SK-N-SH treated with all-trans-retinoic acid at 6 μM for 48 hours (cell line): ENCODE measurements at regions not wholly inside any gene's neighbourhood (a gene's known extent, or its start where the extent isn't known, plus 50 kb on each side); places are given as distances from the start of the nearest gene placed in this dataset.

ENCODE experiments used
- ATAC-seq: fragments of 200-7000 bp; cut with Tn5 transposase; 3 replicates; pipeline ENCODE4 v1.9.1; 2020; ENCODE audit warnings: mild to moderate bottlenecking, moderate library complexity
- ARNTL ChIP-seq: fragments of 450-650 bp; formaldehyde crosslinking; IDR thresholded peaks from 2 replicates; pipeline ENCODE4 v1.5.0; 2020; ENCODE audit warnings: low read depth, mild to moderate bottlenecking, moderate library complexity, borderline replicate concordance
- BACH2 ChIP-seq: fragments of 250-450 bp; sonication (Bioruptor Pico); IDR thresholded peaks from 2 replicates; pipeline ENCODE4 v1.9.0; 2021; ENCODE audit warnings: mild to moderate bottlenecking, borderline replicate concordance
- CREB5 ChIP-seq: fragments of 250-450 bp; sonication (Bioruptor Pico); IDR thresholded peaks from 2 replicates; pipeline ENCODE4 v1.5.1; 2020; ENCODE audit warnings: low read depth, mild to moderate bottlenecking, moderate library complexity
- CSDC2 ChIP-seq: fragments of 250-450 bp; sonication (Bioruptor Pico); IDR thresholded peaks from 2 replicates; pipeline ENCODE4 v1.5.0; 2020; ENCODE audit warnings: mild to moderate bottlenecking, moderate library complexity
- ESRRG ChIP-seq: fragments of 250-450 bp; sonication (Bioruptor Pico); IDR thresholded peaks from 2 replicates; pipeline ENCODE4 v1.6.1; 2021; ENCODE audit warnings: mild to moderate bottlenecking
- GLIS3 ChIP-seq: fragments of 250-450 bp; sonication (Bioruptor Pico); IDR thresholded peaks from 2 replicates; pipeline ENCODE4 v1.5.0; 2020; ENCODE audit warnings: mild to moderate bottlenecking, moderate library complexity
- ISL1 ChIP-seq: fragments of 250-450 bp; sonication (Bioruptor Pico); IDR thresholded peaks from 2 replicates; pipeline ENCODE4 v2.1.2; 2022; ENCODE audit warnings: mild to moderate bottlenecking, moderate library complexity
- OSR1 ChIP-seq: fragments of 250-450 bp; sonication (Bioruptor Pico); IDR thresholded peaks from 2 replicates; pipeline ENCODE4 v1.8.0; 2022; ENCODE audit warnings: moderate library complexity, mild to moderate bottlenecking, inconsistent platforms
- POU6F1 ChIP-seq: fragments of 250-450 bp; sonication (Bioruptor Pico); IDR thresholded peaks from 2 replicates; pipeline ENCODE4 v1.8.0; 2021; ENCODE audit warnings: low read depth, mild to moderate bottlenecking, moderate library complexity, borderline replicate concordance
- PPARA ChIP-seq: fragments of 250-450 bp; sonication (Bioruptor Pico); IDR thresholded peaks from 2 replicates; pipeline ENCODE4 v1.5.0; 2020; ENCODE audit warnings: mild to moderate bottlenecking, borderline replicate concordance
- RARB ChIP-seq: fragments of 250-450 bp; sonication (Bioruptor Pico); IDR thresholded peaks from 2 replicates; pipeline ENCODE4 v1.8.0; 2021; ENCODE audit warnings: mild to moderate bottlenecking, moderate library complexity
- SNAI2 ChIP-seq: fragments of 250-450 bp; sonication (Bioruptor Pico); IDR thresholded peaks from 2 replicates; pipeline ENCODE4 v1.5.0; 2020; ENCODE audit warnings: mild to moderate bottlenecking, moderate library complexity
- TCF4 ChIP-seq: fragments of 250-450 bp; sonication (Bioruptor Pico); IDR thresholded peaks from 2 replicates; pipeline ENCODE4 v1.8.0; 2021; ENCODE audit warnings: mild to moderate bottlenecking, moderate library complexity, borderline replicate concordance
- TOX ChIP-seq: fragments of 250-450 bp; sonication (Bioruptor Pico); IDR thresholded peaks from 2 replicates; pipeline ENCODE4 v1.8.0; 2021; ENCODE audit warnings: mild to moderate bottlenecking, moderate library complexity, borderline replicate concordance
- TSHZ2 ChIP-seq: fragments of 250-450 bp; sonication (Bioruptor Pico); IDR thresholded peaks from 2 replicates; pipeline ENCODE4 v1.5.0; 2020; ENCODE audit warnings: mild to moderate bottlenecking, moderate library complexity
- ZC3H10 ChIP-seq: fragments of 250-450 bp; sonication (Bioruptor Pico); IDR thresholded peaks from 2 replicates; pipeline ENCODE4 v1.5.1; 2021; ENCODE audit warnings: mild to moderate bottlenecking, moderate library complexity
- ZFP3 ChIP-seq: fragments of 250-450 bp; sonication (Bioruptor Pico); IDR thresholded peaks from 2 replicates; pipeline ENCODE4 v1.5.0; 2020; ENCODE audit warnings: mild to moderate bottlenecking, moderate library complexity
- ZFP30 ChIP-seq: fragments of 450-650 bp; formaldehyde crosslinking; IDR thresholded peaks from 2 replicates; pipeline ENCODE4 v1.5.0; 2022; ENCODE audit warnings: mild to moderate bottlenecking, moderate library complexity
- ZNF565 ChIP-seq: fragments of 450-650 bp; formaldehyde crosslinking; conservative IDR thresholded peaks from 2 replicates; pipeline ENCODE4 v1.5.0; 2020; ENCODE audit warnings: low read depth, mild to moderate bottlenecking, moderate library complexity
- ZNF70 ChIP-seq: fragments of 450-650 bp; formaldehyde crosslinking; IDR thresholded peaks from 2 replicates; pipeline ENCODE4 v1.5.0; 2020; ENCODE audit warnings: mild to moderate bottlenecking, moderate library complexity
- ZNF8 ChIP-seq: fragments of 450-650 bp; formaldehyde crosslinking; IDR thresholded peaks from 2 replicates; pipeline ENCODE4 v1.5.0; 2020; ENCODE audit warnings: mild to moderate bottlenecking, moderate library complexity
- TF ChIP-seq, protein P1 (sequence below): fragments of 250-450 bp; sonication (Bioruptor Pico); IDR thresholded peaks from 2 replicates; pipeline ENCODE4 v1.8.0; 2020; ENCODE audit warnings: mild to moderate bottlenecking, moderate library complexity, borderline replicate concordance
- TF ChIP-seq, protein P2 (sequence below): fragments of 250-450 bp; sonication (Bioruptor Pico); IDR thresholded peaks from 2 replicates; pipeline ENCODE4 v1.5.1; 2021; ENCODE audit warnings: mild to moderate bottlenecking, moderate library complexity

DNA sequence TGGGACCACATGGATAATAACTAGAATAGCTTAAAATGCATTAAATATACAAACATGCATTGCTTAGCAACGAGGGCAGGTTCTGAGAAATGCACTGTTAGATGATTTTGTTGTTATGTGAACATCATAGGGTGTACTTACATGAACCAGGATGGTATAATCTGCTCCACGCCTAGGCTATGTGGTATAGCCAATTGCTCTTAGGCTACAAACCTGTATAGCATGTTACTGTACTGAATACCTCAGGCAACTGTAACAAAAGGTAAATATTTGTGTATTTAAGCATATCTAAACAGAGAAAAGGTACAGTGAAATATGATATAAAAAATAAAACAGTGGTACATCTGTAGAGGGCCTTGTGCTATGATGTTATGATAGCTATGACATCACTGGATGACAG lies 169.2 kb upstream of the IL15 start (continued):
- TF ChIP-seq, protein P1, sequence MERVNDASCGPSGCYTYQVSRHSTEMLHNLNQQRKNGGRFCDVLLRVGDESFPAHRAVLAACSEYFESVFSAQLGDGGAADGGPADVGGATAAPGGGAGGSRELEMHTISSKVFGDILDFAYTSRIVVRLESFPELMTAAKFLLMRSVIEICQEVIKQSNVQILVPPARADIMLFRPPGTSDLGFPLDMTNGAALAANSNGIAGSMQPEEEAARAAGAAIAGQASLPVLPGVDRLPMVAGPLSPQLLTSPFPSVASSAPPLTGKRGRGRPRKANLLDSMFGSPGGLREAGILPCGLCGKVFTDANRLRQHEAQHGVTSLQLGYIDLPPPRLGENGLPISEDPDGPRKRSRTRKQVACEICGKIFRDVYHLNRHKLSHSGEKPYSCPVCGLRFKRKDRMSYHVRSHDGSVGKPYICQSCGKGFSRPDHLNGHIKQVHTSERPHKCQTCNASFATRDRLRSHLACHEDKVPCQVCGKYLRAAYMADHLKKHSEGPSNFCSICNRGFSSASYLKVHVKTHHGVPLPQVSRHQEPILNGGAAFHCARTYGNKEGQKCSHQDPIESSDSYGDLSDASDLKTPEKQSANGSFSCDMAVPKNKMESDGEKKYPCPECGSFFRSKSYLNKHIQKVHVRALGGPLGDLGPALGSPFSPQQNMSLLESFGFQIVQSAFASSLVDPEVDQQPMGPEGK = no peak

DNA sequence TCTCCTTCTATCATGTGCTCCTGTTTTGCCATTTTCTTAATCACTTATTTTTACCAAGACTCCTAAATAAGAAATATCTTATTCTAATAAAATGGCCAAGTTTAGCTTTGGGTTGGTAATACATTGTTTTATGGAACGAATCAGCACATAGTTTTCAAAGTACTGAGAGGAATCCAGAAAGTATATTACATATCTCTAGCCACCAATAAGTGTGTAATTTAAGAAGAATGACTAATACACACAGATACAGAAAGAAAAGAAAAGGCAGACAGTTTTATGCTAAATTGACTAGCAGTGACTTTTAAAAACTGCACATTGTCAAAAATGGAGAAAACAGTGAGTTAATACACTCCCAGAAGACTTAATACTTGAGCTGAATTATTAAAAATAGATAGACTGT lies 167.0 kb upstream of the IL15 start:
- no peak for ATAC-seq
- TF ChIP-seq TOX (CRISPR knock-in tag) = peak; percentile 15; the same call in 1 of the 2 replicates
- TF ChIP-seq ZFP3 (CRISPR knock-in tag) = no peak
- TF ChIP-seq ESRRG = no peak
- no peak for TF ChIP-seq CSDC2

DNA sequence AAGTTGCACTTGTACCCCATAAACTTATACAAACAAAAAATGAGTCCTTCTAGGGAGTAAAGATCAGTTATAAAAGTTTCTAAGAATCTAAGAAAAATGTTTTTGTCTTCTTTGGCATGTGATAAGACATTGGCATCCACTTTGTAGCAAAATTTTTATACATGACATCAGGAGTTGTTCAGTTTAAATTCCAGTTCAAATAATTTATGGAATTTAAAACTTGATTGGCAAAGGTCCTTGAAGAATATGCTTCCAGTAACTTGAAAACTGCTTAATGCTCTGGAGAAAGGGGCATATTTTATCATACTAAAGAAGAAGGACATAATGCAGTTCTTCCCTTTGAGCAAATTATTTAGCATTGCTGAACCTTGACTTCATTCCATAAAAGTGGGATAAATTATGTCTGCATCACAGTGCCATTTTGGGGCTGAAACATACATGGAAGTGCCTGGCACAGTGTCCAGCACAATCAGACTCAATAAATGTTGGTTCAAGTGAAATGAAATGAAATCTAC lies 163.3 kb upstream of the IL15 start:
- TF ChIP-seq ZNF8 (CRISPR knock-in tag) = no peak
- peak; percentile 93 for TF ChIP-seq ISL1 (CRISPR knock-in tag)
- peak; percentile 62 for ATAC-seq

- peak; percentile 68 for ATAC-seq
- TF ChIP-seq POU6F1 (CRISPR knock-in tag) (no peak; the same call in 1 of the 2 replicates), ZNF8 (CRISPR knock-in tag) (no peak), ZC3H10 (CRISPR knock-in tag) (peak; percentile 67; the same call in 1 of the 2 replicates), PPARA (CRISPR knock-in tag) (no peak), BACH2 (no peak), ISL1 (CRISPR knock-in tag) (peak; percentile 81), TOX (CRISPR knock-in tag) (peak; percentile 75; the same call in 1 of the 2 replicates), CSDC2 (no peak), RARB (CRISPR knock-in tag) (peak; percentile 84; the same call in 1 of the 2 replicates), TSHZ2 (CRISPR knock-in tag) (no peak), SNAI2 (CRISPR knock-in tag) (no peak), ZNF565 (CRISPR knock-in tag) (no peak), CREB5 (CRISPR knock-in tag) (no peak), OSR1 (CRISPR knock-in tag) (no peak), ZFP3 (CRISPR knock-in tag) (no peak), ZNF70 (CRISPR knock-in tag) (no peak), GLIS3 (CRISPR knock-in tag) (no peak), ZFP30 (CRISPR knock-in tag) (no peak), ESRRG (no peak), ARNTL (CRISPR knock-in tag) (no peak), TCF4 (CRISPR knock-in tag) (no peak)
- TF ChIP-seq, protein P1 = no peak; the same call in 1 of the 2 replicates
- TF ChIP-seq, protein P2, sequence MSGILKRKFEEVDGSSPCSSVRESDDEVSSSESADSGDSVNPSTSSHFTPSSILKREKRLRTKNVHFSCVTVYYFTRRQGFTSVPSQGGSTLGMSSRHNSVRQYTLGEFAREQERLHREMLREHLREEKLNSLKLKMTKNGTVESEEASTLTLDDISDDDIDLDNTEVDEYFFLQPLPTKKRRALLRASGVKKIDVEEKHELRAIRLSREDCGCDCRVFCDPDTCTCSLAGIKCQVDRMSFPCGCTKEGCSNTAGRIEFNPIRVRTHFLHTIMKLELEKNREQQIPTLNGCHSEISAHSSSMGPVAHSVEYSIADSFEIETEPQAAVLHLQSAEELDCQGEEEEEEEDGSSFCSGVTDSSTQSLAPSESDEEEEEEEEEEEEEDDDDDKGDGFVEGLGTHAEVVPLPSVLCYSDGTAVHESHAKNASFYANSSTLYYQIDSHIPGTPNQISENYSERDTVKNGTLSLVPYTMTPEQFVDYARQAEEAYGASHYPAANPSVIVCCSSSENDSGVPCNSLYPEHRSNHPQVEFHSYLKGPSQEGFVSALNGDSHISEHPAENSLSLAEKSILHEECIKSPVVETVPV = no peak
Measured at GRCh38 chr4:141473952-141474351, 162.4 kb upstream of the IL15 start.
